HepG2 (cell line): ENCODE measurements at regions not wholly inside any gene's neighbourhood (a gene's known extent, or its start where the extent isn't known, plus 50 kb on each side); places are given as distances from the start of the nearest gene placed in this dataset.

ENCODE experiments used
- ATAC-seq: fragments of 200-7000 bp; cut with Tn5 transposase; 3 replicates; pipeline ENCODE4 v1.9.1; 2020; ENCODE audit warnings: mild to moderate bottlenecking, moderate library complexity
- BruUV-seq: library from RNA; stranded (reverse); fragments of 400-500 nt; replicated peaks from 2 replicates; lab custom pipeline; 2021; lab: Mats Ljungman, UMichigan
- CTCF ChIA-PET: fragments of 300-600 bp; formaldehyde crosslinking; extraction: SDS; loops from one replicate; lab custom pipeline; 2021; ENCODE audit warnings: low total read pairs, inconsistent platforms, low intra/inter-chr PET ratio; lab: Yijun Ruan, JAX
- POLR2A ChIA-PET: fragments of 350-600 bp; sonication (Branson Sonifier 250); formaldehyde crosslinking; loops from one replicate; lab custom pipeline; 2020; ENCODE audit warnings: antibody characterized with exemption, inconsistent platforms; lab: Yijun Ruan, JAX
- DNase-seq: peaks from one replicate; pipeline ENCODE4 v3.0.0-alpha.2; 2015; ENCODE audit warnings: low spot score
- FAIRE-seq: peaks from 3 replicates; lab custom pipeline; 2011; peaks lifted over from hg19 to GRCh38; lab: Jason Lieb, UNC
- H2AFZ ChIP-seq: one replicate; pipeline ENCODE4 v1.6.1; 2011; ENCODE audit warnings: low read length, inconsistent platforms
- H3K27ac ChIP-seq: fragments of 300-600 bp; 3 replicates; pipeline ENCODE4 v1.8.0; 2011; ENCODE audit warnings: mixed run types, mild to moderate bottlenecking, mixed read lengths, low read length, inconsistent platforms; ENCODE audit not compliant: insufficient read depth; ENCODE audit errors: extremely low read length
- H3K27me3 ChIP-seq, 2 experiments: fragments of 200-600 bp in 1 of 2; 2 replicates in 1 of 2; 3 replicates in 1 of 2; pipeline versions ENCODE4 v1.6.0 to v1.8.0; 2011; ENCODE audit warnings: low read length in 2 of 2, mild to moderate bottlenecking in 2 of 2, moderate library complexity in 2 of 2, inconsistent platforms in 1 of 2; ENCODE audit not compliant: insufficient read depth in 2 of 2, control insufficient read depth in 1 of 2
- H3K36me3 ChIP-seq, 2 experiments: fragments of 200-600 bp in 1 of 2; replicated peaks in 1 of 2; 2 replicates in 1 of 2; 3 replicates in 1 of 2; pipeline versions ENCODE4 v1.5.1 to v1.8.0; 2011; ENCODE audit warnings: low read length in 2 of 2, inconsistent platforms in 1 of 2; ENCODE audit not compliant: insufficient read depth in 2 of 2, control insufficient read depth in 1 of 2
- H3K4me1 ChIP-seq: 2 replicates; pipeline ENCODE4 v1.5.1; 2012; ENCODE audit warnings: low read length, inconsistent platforms; ENCODE audit not compliant: insufficient read depth
- H3K4me2 ChIP-seq: 2 replicates; pipeline ENCODE4 v1.6.0; 2011; ENCODE audit warnings: low read depth, low read length, inconsistent platforms
- H3K4me3 ChIP-seq, 3 experiments: fragments of 200-600 bp in 1 of 3; sonication (generic), shearing (Covaris generic) in 1 of 3; replicated peaks in 1 of 3; 2 replicates each; pipeline ENCODE4 v1.5.1; 2011 to 2016; ENCODE audit warnings: low read length in 3 of 3, inconsistent platforms in 2 of 3, low read depth in 2 of 3, mild to moderate bottlenecking in 2 of 3, control low read depth in 1 of 3, mixed read lengths in 1 of 3; ENCODE audit not compliant: insufficient read depth in 1 of 3
- H3K79me2 ChIP-seq: one replicate; pipeline ENCODE4 v1.6.1; 2011; ENCODE audit warnings: low read length, inconsistent platforms; ENCODE audit not compliant: insufficient read depth
- H3K9ac ChIP-seq: 2 replicates; pipeline ENCODE4 v1.6.0; 2011; ENCODE audit warnings: mild to moderate bottlenecking, low read depth, low read length, inconsistent platforms; ENCODE audit not compliant: insufficient read depth
- H3K9me3 ChIP-seq: 2 replicates; pipeline ENCODE4 v1.5.1; 2012; ENCODE audit warnings: mild to moderate bottlenecking, low read length
- H4K20me1 ChIP-seq: 2 replicates; pipeline ENCODE4 v1.6.0; 2011; ENCODE audit warnings: inconsistent platforms, mild to moderate bottlenecking, low read length, moderate library complexity; ENCODE audit not compliant: insufficient read depth
- ATF1 ChIP-seq: IDR thresholded peaks from 2 replicates; pipeline ENCODE4 v1.6.1; 2016; ENCODE audit warnings: mild to moderate bottlenecking, control low read depth
- CCAR2 ChIP-seq: fragments of 200-400 bp; formaldehyde crosslinking; optimal IDR thresholded peaks from 2 replicates; pipeline ENCODE3; 2018; ENCODE audit warnings: low read depth, mild to moderate bottlenecking, low read length, moderate library complexity
- IKZF5 ChIP-seq: IDR thresholded peaks from 2 replicates; pipeline ENCODE4 v1.6.1; 2018; ENCODE audit warnings: missing genetic modification reagents, mild to moderate bottlenecking, missing compliant biosample characterization
- MXD1 ChIP-seq: sonication (generic); formaldehyde crosslinking; IDR thresholded peaks from 2 replicates; pipeline ENCODE4 v1.4.0; 2020; ENCODE audit warnings: mild to moderate bottlenecking, missing genetic modification reagents
- NFRKB ChIP-seq: fragments of 450-650 bp; IDR thresholded peaks from 2 replicates; pipeline ENCODE4 v1.6.1; 2017
- PHF21A ChIP-seq: sonication (generic); formaldehyde crosslinking; IDR thresholded peaks from 2 replicates; pipeline ENCODE4 v1.5.0; 2020; ENCODE audit warnings: mild to moderate bottlenecking, missing genetic modification reagents
- RARG ChIP-seq: sonication (generic); formaldehyde crosslinking; IDR thresholded peaks from 2 replicates; pipeline ENCODE4 v1.4.0; 2020; ENCODE audit warnings: low read depth, mild to moderate bottlenecking, missing genetic modification reagents
- SAP130 ChIP-seq: IDR thresholded peaks from 2 replicates; pipeline ENCODE4 v1.6.1; 2016; ENCODE audit warnings: low read depth
- TMF1 ChIP-seq: sonication (generic); formaldehyde crosslinking; IDR thresholded peaks from 2 replicates; pipeline ENCODE4 v1.8.1; 2022; ENCODE audit warnings: low read depth, missing genetic modification reagents
- ZBTB7A ChIP-seq: sonication (generic); formaldehyde crosslinking; IDR thresholded peaks from 2 replicates; pipeline ENCODE4 v1.8.0; 2022; ENCODE audit warnings: mild to moderate bottlenecking, missing genetic modification reagents
- ZNF275 ChIP-seq: sonication (generic); formaldehyde crosslinking; IDR thresholded peaks from 2 replicates; pipeline ENCODE4 v1.8.0; 2022; ENCODE audit warnings: missing genetic modification reagents, mild to moderate bottlenecking, inconsistent platforms, borderline replicate concordance
- ZNF335 ChIP-seq: sonication (generic); formaldehyde crosslinking; IDR thresholded peaks from 2 replicates; pipeline ENCODE4 v1.4.0; 2020; ENCODE audit warnings: missing genetic modification reagents
- WGBS: methylation state at CpG from one replicate; pipeline ENCODE4 v1.1.6; 2017; ENCODE audit warnings: low lambda C conversion rate; 5-methylcytosine and 5-hydroxymethylcytosine counted together
- in situ Hi-C: cut with HindIII; loops from 2 replicates; pipeline ENCODE4 v1.10.0; 2017; ENCODE audit warnings: low pct_unique_long_range_greater_than_20kb; ENCODE audit not compliant: extremely low pct_ligation_motif_present
- intact Hi-C: fragments of 100-400 bp; cut with micrococcal nuclease; formaldehyde crosslinking; loops from one replicate; pipeline ENCODE4 v1.10.0; 2022; ENCODE audit not compliant: unreplicated experiment

GRCh38 chr2:161090411-161090810 is 69.8 kb upstream of the TANK start:
- POLR2A ChIA-PET = no interaction called here
- H2AFZ ChIP-seq = no peak overlapping the region
- FAIRE-seq (no peak), DNase-seq (no peak), ATAC-seq (no peak)
- no peak overlapping the region for H3K4me2 ChIP-seq
- no peak for TF ChIP-seq PHF21A (CRISPR knock-in tag)
- no peak for TF ChIP-seq CCAR2
- TF ChIP-seq ZBTB7A (CRISPR knock-in tag) = no peak
- TF ChIP-seq NFRKB = no peak
- TF ChIP-seq ATF1 (CRISPR knock-in tag) = no peak
- TF ChIP-seq IKZF5 = no peak
- no peak for TF ChIP-seq TMF1 (CRISPR knock-in tag)
- no peak for TF ChIP-seq RARG (CRISPR knock-in tag)
- no peak for TF ChIP-seq MXD1 (CRISPR knock-in tag)
- TF ChIP-seq SAP130 (CRISPR knock-in tag) = no peak
- no peak for TF ChIP-seq ZNF275 (CRISPR knock-in tag)
- TF ChIP-seq ZNF335 (CRISPR knock-in tag) = no peak
- H3K36me3 ChIP-seq = no peaks in the 10 kb centered on the region
- no peak overlapping the region for H3K9ac ChIP-seq
- WGBS = 74% methylated on average over 5 of the region's 5 CpGs
- intact Hi-C loops = no loop called here
- CTCF ChIA-PET = no interaction called here
- BruUV-seq = no TSS peak
- H3K27me3 ChIP-seq = no peaks in the 10 kb centered on the region
- H3K79me2 ChIP-seq = no peaks in the 10 kb centered on the region
- H3K27ac ChIP-seq = no peak overlapping the region
- no peaks in the 10 kb centered on the region for H3K9me3 ChIP-seq
- H3K4me1 ChIP-seq = peaks cover 12% of the 10 kb centered on the region
- H4K20me1 ChIP-seq = no peaks in the 10 kb centered on the region
- in situ Hi-C loops = no loop called here
- no peak overlapping the region for H3K4me3 ChIP-seq
